Cardiac muscle cell (in vitro differentiated cells and primary cell): ENCODE measurements at regions not wholly inside any gene's neighbourhood (a gene's known extent, or its start where the extent isn't known, plus 50 kb on each side); places are given as distances from the start of the nearest gene placed in this dataset.
"Not testable (repeated sequence)": the region's sequence is repeated elsewhere in the genome, so short reads cannot be mapped to it uniquely, and the experiment has no call there.

Experiments
- DNase-seq, 2 donors: peaks; one replicate each; pipeline versions ENCODE4 v3.0.0 to v3.0.0-alpha.2; 2010 to 2017; ENCODE audit warnings: low read depth in 1 of 2, low spot score in 1 of 2
- H3K27ac ChIP-seq: fragments of 200-600 bp; sonication (generic); 2 replicates; pipeline ENCODE4 v1.5.1; 2016
- H3K27me3 ChIP-seq: fragments of 200-600 bp; sonication (generic); 2 replicates; pipeline ENCODE4 v1.6.0; 2016; ENCODE audit warnings: control low read depth
- H3K36me3 ChIP-seq: fragments of 200-600 bp; sonication (generic); 2 replicates; pipeline ENCODE4 v1.5.1; 2016; ENCODE audit warnings: control low read depth
- H3K4me1 ChIP-seq: fragments of 200-600 bp; sonication (generic); 2 replicates; pipeline ENCODE4 v1.8.1; 2017; ENCODE audit warnings: low read depth, mild to moderate bottlenecking, mixed run types
- H3K4me3 ChIP-seq: fragments of 200-600 bp; sonication (generic); 2 replicates; pipeline ENCODE4 v1.5.1; 2016; ENCODE audit warnings: mild to moderate bottlenecking
- H3K9me3 ChIP-seq: fragments of 200-600 bp; sonication (generic); 2 replicates; pipeline ENCODE4 v1.5.1; 2017; ENCODE audit warnings: low read depth, mild to moderate bottlenecking, control low read depth
- CTCF ChIP-seq: IDR thresholded peaks from 2 replicates; pipeline ENCODE4 v1.5.1; 2012; ENCODE audit warnings: low read depth, mild to moderate bottlenecking, low read length

DNA sequence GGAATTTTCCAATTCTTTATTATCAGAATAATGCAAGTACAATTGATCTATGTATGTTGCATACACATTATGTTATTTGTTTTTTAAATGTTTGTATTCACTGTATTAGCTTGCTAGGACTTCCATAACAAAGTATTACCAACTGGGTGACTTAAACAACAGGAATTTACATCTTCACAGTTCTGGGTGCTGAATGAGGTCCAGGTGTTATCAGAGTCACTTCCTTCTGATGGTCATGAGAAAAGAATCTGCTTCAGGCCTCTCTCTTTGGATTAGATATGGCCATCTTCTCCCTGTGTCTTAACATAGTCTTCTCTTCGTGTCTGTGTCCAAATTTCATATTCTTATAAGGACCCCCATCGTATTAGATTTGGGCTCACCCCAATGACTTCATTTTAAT, 229.1 kb upstream of the TRPC7 start:
- H3K27ac ChIP-seq: no peak overlapping the region
- no peaks in the 10 kb centered on the region for H3K36me3 ChIP-seq
- no peaks in the 10 kb centered on the region for H3K9me3 ChIP-seq
- no peak overlapping the region for H3K4me3 ChIP-seq
- H3K27me3 ChIP-seq: no peaks in the 10 kb centered on the region
- no peak for DNase-seq
- no peaks in the 10 kb centered on the region for H3K4me1 ChIP-seq
- no peak for TF ChIP-seq CTCF

DNA sequence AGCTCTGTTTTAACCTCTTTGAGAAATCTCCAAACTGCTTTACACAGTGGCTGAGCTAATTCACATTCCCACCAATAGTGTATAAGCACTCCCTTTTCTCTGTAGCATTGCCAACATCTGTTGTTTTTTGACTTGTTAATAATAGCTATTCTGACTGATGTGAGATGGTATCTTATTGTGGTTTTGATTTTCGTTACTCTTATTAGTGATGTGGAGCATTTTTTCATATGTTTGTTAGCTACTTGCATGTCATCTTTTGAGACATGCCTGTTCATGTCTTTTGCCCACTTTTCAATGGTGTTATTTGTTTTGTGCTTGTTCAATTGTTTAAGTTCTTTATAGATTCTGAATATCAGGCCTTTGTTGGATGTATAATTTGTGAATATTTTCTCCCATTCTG, 225.2 kb upstream of the TRPC7 start:
- no peak overlapping the region for H3K4me3 ChIP-seq
- H3K4me1 ChIP-seq: no peaks in the 10 kb centered on the region
- no peak for TF ChIP-seq CTCF
- no peaks in the 10 kb centered on the region for H3K27me3 ChIP-seq
- DNase-seq: no peak
- H3K36me3 ChIP-seq: no peaks in the 10 kb centered on the region
- no peaks in the 10 kb centered on the region for H3K9me3 ChIP-seq
- no peak overlapping the region for H3K27ac ChIP-seq

GRCh38 chr5:136586196-136586595, 220.9 kb upstream of the TRPC7 start:
- no peak for TF ChIP-seq CTCF
- no peak for DNase-seq
- no peak overlapping the region for H3K27ac ChIP-seq
- H3K9me3 ChIP-seq: no peaks in the 10 kb centered on the region
- H3K27me3 ChIP-seq: no peaks in the 10 kb centered on the region
- H3K36me3 ChIP-seq: no peaks in the 10 kb centered on the region
- H3K4me3 ChIP-seq: no peak overlapping the region
- no peaks in the 10 kb centered on the region for H3K4me1 ChIP-seq

DNA sequence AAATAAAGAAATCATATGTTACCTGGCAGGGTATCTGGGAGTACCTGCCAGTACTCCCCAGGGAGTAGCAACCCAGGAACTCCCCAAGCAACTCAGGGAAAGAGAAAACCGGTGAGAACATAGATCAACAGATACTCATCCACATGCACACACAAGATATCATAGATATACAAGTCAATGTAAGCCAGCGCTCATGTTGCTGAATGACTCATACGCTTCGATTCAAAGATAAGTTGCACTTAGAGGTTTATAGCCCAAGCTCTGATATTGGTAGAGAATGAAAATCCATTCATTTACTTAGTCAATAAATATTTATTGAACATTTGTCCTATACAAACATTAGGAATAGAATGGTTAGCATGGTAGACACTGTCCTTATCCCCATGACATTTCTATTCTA, 219.1 kb upstream of the TRPC7 start:
- Histone ChIP-seq H3K36me3 (no peaks in the 10 kb centered on the region), H3K27me3 (no peaks in the 10 kb centered on the region), H3K9me3 (no peaks in the 10 kb centered on the region), H3K4me3 (no peak overlapping the region), H3K27ac (no peak overlapping the region), H3K4me1 (no peaks in the 10 kb centered on the region)
- no peak for DNase-seq
- TF ChIP-seq CTCF: no peak

GRCh38 chr5:136579238-136579637, 213.9 kb upstream of the TRPC7 start:
- Histone ChIP-seq H3K36me3 (no peaks in the 10 kb centered on the region), H3K4me1 (no peaks in the 10 kb centered on the region)

DNA sequence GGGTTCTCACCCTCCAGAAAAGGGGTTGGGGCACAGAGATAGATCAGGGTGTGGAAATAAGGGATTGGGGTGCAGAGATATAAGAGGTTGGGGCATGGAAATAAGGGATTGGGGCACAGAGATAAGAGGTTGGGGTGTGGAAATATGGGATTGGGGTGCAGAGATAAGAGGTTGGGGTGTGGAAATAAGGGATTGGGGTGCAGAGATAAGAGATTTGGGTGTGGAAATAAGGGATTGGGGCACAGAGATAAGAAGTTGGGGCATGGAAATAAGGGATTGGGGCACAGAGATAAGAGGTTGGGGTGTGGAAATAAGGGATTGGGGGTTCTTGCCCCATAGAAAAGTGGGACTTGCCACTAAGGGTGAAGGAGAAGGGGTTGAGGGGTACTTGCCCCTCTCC, 204.5 kb upstream of the TRPC7 start:
- DNase-seq, H3K9me3 ChIP-seq, H3K4me1 ChIP-seq, H3K27me3 ChIP-seq, H3K27ac ChIP-seq, H3K4me3 ChIP-seq, H3K36me3 ChIP-seq: not testable (repeated sequence)

More at GRCh38 chr5:136579238-136579637, 213.9 kb upstream of the TRPC7 start:
- Histone ChIP-seq H3K27me3 (no peaks in the 10 kb centered on the region), H3K9me3 (no peaks in the 10 kb centered on the region), H3K27ac (no peak overlapping the region), H3K4me3 (no peak overlapping the region)
- no peak for TF ChIP-seq CTCF
- DNase-seq: no peak

- DNase-seq, H3K9me3 ChIP-seq, H3K4me1 ChIP-seq, H3K4me3 ChIP-seq, H3K27me3 ChIP-seq, H3K36me3 ChIP-seq, H3K27ac ChIP-seq: not testable (repeated sequence)
These were observed 200.1 kb upstream of the TRPC7 start for GRCh38 chr5:136565457-136565856.

DNA sequence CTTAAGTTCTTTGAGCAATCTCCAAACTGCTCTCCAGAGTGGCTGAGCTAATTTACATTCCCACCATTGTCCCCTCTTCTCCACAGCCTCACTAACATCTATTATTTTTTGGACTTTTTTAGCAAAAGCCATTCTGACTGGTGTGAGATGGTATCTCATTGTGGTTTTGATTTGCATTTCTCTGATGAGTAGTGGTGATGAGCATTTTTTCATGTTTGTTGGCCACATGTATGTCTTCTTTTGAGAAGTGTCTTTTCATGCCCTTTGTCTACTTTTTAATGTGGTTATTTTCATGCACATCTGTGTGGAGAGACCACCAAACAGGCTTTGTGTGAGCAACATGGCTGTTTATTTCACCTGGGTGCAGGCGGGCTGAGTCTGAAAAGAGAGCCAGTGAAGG, 199.7 kb upstream of the TRPC7 start:
- H3K4me1 ChIP-seq, H3K27me3 ChIP-seq, DNase-seq, H3K9me3 ChIP-seq, H3K27ac ChIP-seq, H3K36me3 ChIP-seq, H3K4me3 ChIP-seq: not testable (repeated sequence)

DNA sequence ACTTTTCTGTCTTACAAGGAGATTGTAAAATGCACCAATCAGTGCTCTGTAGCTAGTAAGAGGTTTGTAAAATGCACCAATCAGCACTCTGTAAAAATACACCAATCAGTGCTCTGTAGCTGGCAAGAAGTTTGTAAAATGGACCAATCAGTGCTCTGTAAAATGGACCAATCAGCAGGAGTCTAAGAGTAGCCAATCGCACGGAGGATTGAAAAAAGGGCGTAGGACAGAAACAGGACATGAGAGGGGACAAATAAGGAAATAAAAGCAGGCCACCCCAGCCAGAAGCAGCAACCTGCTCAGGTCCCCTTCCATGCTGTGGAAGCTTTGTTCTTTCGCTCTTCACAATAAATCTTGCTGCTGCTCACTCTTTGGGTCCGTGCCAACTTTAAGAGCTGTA, 199.1 kb upstream of the TRPC7 start:
- DNase-seq, H3K36me3 ChIP-seq, H3K27ac ChIP-seq, H3K4me3 ChIP-seq, H3K9me3 ChIP-seq, H3K4me1 ChIP-seq, H3K27me3 ChIP-seq: not testable (repeated sequence)
